ENCODE measurements at regions not wholly inside any gene's neighbourhood (a gene's known extent, or its start where the extent isn't known, plus 50 kb on each side); places are given as distances from the start of the nearest gene placed in this dataset.

DNA sequence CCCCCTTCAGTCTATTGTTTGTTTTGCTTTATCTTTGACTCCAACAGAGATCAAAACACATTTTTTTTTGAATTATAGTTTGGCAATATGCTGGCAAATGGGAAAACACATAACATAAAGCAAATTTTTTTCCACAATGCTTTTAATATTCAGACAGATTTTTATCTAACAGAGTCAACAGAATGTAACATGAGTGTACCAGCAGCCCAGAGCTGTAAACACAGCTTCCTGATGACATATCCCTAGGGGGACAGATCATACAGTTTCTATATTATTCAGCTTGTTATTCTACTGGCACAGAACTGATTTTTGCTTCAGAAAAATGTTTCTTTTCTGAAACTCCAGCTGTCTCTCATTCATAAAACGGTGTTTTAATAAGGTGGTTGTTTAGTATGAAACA is 168.8 kb downstream of the OLFM4 start:
- in situ Hi-C loops (cut with MboI; ENCODE audit: low pct_unique_long_range_greater_than_20kb, low sequenced_read_pairs, unreplicated experiment): no loop called here
- no peak for DNase-seq (ENCODE audit: low spot score)
- TF ChIP-seq, protein P1, sequence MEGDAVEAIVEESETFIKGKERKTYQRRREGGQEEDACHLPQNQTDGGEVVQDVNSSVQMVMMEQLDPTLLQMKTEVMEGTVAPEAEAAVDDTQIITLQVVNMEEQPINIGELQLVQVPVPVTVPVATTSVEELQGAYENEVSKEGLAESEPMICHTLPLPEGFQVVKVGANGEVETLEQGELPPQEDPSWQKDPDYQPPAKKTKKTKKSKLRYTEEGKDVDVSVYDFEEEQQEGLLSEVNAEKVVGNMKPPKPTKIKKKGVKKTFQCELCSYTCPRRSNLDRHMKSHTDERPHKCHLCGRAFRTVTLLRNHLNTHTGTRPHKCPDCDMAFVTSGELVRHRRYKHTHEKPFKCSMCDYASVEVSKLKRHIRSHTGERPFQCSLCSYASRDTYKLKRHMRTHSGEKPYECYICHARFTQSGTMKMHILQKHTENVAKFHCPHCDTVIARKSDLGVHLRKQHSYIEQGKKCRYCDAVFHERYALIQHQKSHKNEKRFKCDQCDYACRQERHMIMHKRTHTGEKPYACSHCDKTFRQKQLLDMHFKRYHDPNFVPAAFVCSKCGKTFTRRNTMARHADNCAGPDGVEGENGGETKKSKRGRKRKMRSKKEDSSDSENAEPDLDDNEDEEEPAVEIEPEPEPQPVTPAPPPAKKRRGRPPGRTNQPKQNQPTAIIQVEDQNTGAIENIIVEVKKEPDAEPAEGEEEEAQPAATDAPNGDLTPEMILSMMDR (IDR thresholded peaks at IDR 0.05; ENCODE audit: extremely low read depth, insufficient read depth, missing control alignments): no peak

DNA sequence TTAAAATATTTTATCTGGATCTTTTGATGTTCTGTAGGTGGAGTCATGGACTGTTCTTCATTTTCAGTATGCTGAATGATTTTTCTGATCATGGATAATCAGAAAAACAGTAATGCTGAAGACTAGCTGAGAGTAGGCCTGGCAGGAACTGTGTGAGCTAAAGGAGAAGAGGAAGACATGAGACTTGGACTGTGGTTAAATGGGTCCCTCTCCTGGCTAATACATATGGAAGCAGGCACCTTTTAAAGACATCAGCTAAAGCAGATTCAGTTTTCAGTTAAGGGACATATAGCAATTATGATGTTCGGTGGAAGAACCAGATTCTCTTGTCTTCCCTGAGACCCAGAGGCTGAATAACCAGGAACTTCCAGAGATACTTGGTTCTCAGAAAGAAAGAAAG is 169.4 kb downstream of the OLFM4 start:
- in situ Hi-C loops (cut with MboI; ENCODE audit: low pct_unique_long_range_greater_than_20kb, low sequenced_read_pairs, unreplicated experiment): no loop called here
- no peak for DNase-seq (ENCODE audit: low spot score)
- TF ChIP-seq, protein P1 (IDR thresholded peaks at IDR 0.05; ENCODE audit: extremely low read depth, insufficient read depth, missing control alignments): no peak

DNA sequence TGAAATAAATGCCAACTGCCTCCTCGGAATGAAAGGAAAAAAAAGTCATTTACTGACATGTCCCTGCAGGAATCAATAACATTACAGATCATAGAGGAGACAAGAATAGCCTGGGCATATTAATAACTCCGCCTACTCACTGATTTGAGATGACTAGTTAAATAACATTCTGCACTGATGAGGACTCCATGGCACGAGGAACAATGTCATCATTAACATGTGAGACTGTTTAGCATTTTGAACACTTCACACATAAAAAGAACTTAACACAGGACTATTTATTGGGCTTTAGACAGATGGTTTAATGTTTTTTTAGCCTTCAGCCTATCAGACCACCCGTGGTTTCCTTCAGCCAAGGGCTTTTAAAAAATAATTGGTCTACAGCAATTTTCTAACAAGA is 170.1 kb downstream of the OLFM4 start:
- DNase-seq (ENCODE audit: low spot score): no peak
- TF ChIP-seq, protein P1 (IDR thresholded peaks at IDR 0.05; ENCODE audit: extremely low read depth, insufficient read depth, missing control alignments): no peak
- in situ Hi-C loops (cut with MboI; ENCODE audit: low pct_unique_long_range_greater_than_20kb, low sequenced_read_pairs, unreplicated experiment): no loop called here

DNA sequence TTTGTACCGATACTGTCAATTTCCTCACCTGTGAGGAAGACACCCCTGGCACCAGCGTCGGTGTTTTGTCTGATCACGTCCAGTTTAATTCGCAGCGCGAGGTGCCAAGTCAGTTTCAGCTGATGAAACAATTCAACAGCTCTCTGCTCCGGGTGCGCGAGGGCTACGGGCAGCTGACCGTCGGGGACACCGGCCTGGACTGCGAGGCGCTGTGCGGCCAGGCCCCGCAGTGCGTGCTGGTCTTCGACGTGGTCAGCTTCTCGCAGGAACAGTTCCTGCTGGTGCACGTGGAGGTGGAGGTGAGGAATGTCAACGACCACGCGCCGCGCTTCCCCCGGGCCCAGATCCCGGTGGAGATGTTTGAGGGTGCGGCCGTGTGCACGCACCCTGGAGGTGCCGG is 171.5 kb downstream of the OLFM4 start:
- DNase-seq (ENCODE audit: low spot score): no peak
- in situ Hi-C loops (cut with MboI; ENCODE audit: low pct_unique_long_range_greater_than_20kb, low sequenced_read_pairs, unreplicated experiment): no loop called here
- TF ChIP-seq, protein P1 (IDR thresholded peaks at IDR 0.05; ENCODE audit: extremely low read depth, insufficient read depth, missing control alignments): no peak

DNA sequence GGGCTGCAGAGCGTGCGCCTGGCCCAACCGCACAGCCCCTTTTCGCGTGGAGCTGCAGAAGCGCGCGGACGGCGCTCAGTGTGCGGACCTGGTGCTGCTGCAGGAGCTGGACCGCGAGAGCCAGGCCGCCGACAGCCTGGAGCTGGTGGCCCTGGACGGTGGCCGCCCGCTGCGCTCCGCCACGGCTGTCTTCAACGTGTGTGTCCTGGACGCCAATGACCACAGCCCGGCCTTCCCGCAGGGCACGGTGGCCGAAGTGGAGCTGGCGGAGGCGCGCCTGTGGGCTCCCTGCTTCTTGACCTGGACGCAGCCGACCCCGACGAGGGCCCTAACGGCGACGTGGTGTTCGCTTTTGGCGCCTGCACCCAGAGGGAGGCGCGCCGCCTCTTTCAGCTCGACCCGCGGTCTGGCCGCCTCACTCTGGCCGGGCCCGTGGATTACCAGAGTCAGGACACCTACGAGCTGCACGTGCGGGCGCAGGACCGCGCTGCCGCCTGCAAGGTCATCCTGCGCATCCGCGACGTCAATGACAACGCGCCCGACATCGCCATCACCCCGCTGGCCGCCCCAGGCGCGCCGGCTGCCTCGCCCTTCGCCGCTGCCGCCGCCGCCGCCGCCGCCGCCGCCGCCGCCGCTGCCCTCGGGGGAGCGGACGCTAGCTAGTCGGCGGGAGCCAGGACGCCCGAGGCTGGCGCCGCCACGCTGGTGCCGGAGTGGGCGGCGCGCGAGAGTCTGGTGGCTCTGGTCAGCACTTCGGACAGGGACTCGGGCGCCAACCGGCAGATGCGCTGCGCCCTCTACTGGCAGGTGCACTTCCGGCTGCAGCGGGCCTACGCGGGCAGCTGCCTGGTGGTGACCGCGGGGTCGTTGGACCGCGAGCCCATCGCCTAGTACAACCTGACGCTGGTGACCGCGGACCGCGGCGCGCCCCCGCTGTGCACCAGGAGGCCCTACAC is 172.2 kb downstream of the OLFM4 start:
- in situ Hi-C loops (cut with MboI; ENCODE audit: low pct_unique_long_range_greater_than_20kb, low sequenced_read_pairs, unreplicated experiment): no loop called here
- TF ChIP-seq, protein P1 (IDR thresholded peaks at IDR 0.05; ENCODE audit: extremely low read depth, insufficient read depth, missing control alignments): peak; percentile 32
- DNase-seq (ENCODE audit: low spot score): peak; percentile 40

DNA sequence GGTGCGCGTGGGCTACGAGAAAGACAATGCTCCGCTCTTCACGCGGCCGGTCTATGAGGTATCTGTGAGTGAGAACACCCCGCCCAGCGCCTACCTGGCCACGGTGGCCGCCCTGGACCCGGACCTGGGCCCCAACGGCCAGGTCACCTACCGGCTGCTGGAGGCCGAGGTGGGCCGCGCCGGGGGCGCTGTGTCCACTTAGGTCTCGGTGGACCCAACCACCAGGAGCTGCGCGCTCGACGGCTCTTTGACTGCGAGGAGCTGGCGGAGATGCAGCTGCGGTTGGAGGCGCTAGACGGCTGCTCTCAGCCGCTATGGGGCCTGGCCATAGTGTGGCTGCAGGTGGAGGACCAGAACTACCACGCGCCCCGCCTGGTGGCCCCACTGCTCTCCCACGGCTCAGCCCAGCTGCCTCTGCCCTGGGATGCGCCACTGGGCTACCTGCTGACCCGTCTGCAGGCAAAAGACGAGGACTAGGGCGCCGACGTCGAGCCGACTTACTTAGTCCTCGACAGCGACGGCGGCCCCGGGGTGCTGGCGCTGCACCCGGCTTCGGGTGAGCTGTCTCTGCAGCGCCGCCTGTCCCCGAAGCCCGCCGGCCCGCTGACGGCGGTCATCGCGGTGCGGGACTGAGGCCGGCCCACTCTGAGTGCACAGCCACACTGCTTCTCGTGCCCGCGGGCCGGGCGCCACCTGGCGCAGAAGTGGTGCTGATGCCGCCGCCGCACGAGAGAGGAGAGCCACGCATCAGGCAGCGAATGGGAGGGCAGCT is 173.0 kb downstream of the OLFM4 start:
- in situ Hi-C loops (cut with MboI; ENCODE audit: low pct_unique_long_range_greater_than_20kb, low sequenced_read_pairs, unreplicated experiment): no loop called here
- TF ChIP-seq, protein P1 (IDR thresholded peaks at IDR 0.05; ENCODE audit: extremely low read depth, insufficient read depth, missing control alignments): no peak
- no peak for DNase-seq (ENCODE audit: low spot score)

Measured in GM13977 (cell line).